ENCODE measurements at regions not wholly inside any gene's neighbourhood (a gene's known extent, or its start where the extent isn't known, plus 50 kb on each side); places are given as distances from the start of the nearest gene placed in this dataset.
"Not testable (repeated sequence)": the region's sequence is repeated elsewhere in the genome, so short reads cannot be mapped to it uniquely, and the experiment has no call there.

DNA sequence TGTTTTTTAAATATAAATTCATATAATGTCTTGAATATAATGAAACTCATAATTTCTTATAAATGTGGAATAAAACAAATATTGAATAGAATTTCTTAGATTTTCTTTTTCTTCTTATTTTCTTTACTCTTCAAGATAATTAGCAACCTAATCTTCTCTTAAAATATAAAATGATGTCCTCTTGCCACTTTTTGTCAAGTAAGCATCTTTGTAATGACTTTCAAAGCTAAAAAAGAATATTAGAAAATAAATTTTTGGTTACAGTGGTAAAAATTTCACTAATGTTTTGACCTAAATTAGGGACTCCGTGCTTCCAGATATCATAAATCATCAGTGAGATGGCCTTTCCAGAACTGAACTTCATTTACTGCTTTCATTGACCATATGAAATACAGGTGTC lies 846.4 kb downstream of the FRK start:
- no peak for DNase-seq

DNA sequence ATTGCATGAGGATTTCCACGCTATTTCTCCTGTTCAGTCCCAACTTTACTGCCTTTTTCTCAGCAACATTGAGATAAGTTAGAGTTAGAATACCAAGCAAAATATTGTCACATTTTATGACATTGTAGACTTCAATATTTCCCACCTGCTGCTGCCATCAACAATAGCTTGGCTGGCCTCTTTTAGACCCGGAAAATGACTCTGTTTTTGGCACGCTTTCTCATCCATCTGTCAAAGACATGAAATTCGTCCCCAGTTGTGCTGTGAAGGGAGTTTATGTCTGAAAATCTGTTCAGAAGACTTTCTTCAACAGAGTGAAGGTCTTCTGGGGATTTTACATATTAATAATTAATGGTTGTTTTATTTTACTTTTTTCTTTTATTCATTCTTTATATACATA lies 857.3 kb downstream of the FRK start:
- no peak for DNase-seq

GRCh38 chr6:115194981-115195638 lies 852.3 kb upstream of the HS3ST5 start:
- no peak for DNase-seq

GRCh38 chr6:115191989-115192388 lies 849.2 kb upstream of the HS3ST5 start:
- DNase-seq = no peak

- DNase-seq = no peak
Observed at GRCh38 chr6:115190534-115190933, 847.7 kb upstream of the HS3ST5 start.

- not testable (repeated sequence) for DNase-seq
Observed at GRCh38 chr6:115175456-115175855, 832.6 kb upstream of the HS3ST5 start.

DNA sequence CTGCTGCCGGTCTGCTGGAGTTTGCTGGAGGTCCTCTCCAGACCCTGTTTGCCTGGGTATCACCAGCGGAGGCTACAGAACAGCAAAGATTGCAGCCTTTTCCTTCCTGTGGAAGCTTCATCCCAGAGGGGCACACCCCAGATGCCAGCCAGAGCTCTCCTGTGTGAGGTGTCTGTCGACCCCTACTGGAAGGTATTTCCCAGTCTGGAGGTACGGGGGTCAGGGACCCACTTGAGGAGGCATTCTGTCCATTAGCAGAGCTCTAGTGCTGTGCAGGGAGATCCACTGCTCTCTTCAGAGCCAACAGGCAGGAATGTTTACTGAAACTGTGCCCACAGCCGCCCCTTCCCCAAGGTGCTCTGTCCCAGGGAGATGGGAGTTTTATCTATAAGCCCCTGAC lies 823.1 kb upstream of the HS3ST5 start:
- not testable (repeated sequence) for DNase-seq

DNA sequence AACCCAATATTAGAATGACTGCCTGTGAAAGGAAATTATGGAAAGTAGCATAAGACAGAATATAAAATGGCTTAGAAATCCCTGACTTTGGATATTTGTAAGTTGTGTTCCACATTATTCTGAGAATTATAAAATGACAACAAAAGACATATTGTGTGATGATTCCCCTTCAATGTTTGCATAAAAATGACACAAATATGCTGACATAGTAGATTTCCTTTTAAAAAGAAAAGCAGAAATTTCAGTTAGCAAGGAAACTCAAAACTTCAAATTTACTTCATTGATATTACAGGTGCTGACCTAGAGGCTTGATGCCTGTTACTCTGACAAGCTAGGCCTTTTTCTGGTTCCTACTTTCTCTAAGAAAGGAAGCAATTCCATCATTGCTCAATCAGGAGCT lies 816.9 kb upstream of the HS3ST5 start:
- no peak for DNase-seq

DNA sequence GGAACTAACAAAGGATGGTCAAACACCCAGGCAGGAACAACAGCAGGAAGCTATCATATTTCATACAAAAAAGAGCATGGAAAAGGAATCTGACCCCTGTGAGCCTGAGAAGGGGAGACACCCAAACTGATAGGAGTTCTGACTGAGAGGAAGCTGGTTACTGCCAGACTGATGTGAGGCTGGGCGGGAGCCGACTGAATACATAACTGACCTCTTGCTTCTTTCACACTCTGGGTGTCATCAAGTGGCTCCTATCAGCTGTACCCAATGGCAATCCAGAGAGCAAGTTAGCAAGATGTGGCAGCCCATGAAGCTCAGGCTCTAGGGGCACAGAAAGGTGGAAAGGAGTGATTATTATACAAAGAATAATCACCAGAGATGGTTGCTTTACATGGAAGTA lies 795.1 kb upstream of the HS3ST5 start:
- DNase-seq = no peak

DNA sequence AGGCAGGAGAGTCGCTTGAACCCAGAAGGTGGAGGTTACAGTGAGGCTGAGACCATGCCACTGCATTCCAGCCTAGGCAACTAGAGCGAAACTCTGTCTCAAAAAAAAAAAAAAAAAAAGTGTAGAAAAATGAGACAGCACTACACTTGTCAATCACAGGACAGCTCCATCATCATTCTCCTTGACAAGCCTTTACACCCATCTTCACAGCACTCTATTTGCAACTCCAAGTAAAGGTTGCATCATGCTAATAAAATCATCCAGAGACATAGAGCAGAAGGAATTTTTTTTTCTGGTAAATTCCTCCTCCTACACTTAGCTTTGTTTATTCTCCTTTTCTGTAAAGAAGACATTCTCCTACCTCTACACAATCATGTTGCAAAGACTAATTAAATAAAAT lies 791.0 kb upstream of the HS3ST5 start:
- no peak for DNase-seq

GRCh38 chr6:115131709-115132490 lies 789.1 kb upstream of the HS3ST5 start:
- DNase-seq = no peak

DNA sequence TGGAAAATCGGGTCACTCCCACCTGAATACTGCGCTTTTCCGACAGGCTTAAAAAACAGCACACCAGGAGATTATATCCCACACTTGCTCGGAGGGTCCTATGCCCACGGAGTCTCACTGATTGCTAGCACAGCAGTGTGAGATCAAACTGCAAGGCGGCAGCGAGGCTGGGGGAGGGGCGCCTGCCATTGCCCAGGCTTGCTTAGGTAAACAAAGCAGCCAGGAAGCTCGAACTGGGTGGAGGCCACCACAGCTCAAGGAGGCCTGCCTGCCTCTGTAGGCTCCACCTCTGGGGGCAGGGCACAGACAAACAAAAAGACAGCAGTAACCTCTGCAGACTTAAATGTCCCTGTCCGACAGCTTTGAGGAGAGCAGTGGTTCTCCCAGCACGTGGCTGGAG lies 778.7 kb upstream of the HS3ST5 start:
- not testable (repeated sequence) for DNase-seq

GRCh38 chr6:115120391-115120790 lies 777.6 kb upstream of the HS3ST5 start:
- DNase-seq = no peak

DNA sequence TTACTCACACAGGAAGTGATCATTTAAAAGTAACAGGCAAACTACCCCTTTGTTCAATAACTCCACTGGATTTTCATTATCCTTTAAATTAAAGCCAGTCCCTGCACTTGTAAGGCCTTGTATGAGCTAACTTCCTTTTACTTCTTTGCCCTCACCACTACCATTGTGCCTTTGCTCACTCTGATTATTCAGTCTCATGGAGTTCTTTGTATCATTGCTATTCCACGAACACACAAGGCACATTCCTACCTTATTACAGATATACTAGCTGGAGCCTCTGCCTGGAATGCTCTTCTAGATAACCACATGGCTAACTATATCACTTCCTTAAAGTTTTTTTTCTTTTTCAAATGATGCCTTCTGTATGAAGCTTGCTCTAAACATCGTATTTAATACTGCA lies 748.6 kb upstream of the HS3ST5 start:
- no peak for DNase-seq

DNA sequence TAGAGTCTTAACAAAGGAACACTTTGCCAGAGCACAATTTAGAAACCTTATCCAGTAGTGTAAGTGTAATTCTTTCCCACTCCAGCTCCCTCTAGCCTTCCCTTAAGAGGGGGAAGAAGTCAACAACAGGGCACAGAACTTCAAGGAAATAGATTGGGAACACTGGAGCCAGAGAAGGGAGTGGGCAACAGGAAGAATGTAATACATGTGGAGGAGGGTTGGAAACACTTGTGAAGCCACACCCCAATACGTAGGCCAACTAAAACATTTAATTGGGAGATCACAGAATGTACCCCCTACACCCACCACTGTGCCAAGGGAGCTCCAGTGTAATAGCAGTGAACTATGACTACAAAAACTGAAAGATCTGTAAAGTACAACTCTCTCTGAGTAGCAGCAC lies 735.7 kb upstream of the HS3ST5 start:
- DNase-seq = no peak

DNA sequence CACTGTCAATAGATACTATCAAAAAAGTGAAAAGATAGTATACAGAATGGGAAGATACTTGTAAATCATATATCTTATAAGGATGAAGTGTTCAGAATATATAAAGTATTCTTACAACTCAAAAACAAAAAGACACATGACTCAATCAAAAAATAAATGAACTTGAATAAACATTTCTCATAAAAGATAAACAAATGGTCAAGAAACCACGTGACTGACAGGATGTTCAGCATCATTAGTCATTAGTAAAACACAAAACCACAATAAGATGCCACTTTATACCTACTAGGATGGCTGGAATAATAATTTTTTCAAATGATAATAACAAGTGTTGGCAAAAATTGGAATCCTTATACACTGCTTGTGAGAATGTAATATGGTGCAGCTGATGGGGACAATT lies 729.1 kb upstream of the HS3ST5 start:
- DNase-seq = no peak

DNA sequence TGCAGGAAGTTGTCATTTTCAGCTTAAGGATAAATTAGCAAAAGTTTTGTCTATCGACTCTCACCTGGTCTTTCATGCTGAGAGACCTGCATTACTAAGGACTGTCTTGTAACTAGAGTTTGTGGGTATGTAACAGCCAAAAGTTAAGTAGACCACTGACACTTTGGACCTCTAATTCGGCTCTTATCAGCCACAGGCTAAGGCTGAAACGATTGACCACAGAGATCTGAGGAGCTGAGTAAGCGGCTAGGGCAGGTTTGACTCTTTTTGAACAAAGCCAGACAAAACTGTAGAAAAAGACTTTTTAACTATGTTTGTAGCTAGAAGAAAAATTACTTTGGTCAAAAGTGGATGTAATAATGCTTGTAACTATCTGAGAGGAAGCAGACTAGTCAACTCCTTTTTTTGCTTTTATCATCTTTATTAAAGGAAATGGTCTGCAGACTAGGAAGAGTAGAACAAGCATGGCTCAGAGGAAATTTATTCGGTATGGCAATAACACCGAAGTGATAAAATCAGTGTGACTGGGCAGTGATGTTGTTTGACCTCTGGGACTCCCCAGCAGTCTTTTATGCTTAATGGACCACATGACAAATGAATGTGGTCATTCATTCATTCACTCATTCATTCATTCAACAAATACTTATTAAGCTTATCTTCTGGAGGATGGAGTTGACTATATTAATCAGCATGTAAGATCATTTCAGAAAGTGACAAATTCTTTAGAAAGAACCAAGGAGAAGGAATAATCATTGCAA lies 725.0 kb upstream of the HS3ST5 start:
- DNase-seq = no peak

- no peak for DNase-seq
Observed at GRCh38 chr6:115064680-115065079, 721.9 kb upstream of the HS3ST5 start.

DNA sequence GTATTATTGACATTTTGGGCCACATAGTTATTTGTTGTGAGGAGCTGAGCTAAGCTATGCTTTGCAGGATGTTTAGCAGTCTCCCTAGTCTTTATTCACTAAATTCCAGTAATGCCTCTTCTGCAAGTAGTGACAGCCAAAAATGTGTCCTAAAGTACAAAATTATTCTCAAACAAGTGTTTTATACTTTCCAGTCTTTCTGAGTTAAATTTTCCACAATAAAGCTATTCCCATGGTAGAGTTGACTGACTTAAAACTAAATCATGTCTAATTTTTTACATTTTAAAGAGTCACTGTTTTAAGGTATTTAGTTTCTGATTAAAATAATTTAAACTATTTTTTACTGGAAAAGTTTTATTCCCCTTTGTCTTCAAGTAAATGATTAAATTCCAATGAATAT lies 717.8 kb upstream of the HS3ST5 start:
- DNase-seq = no peak

DNA sequence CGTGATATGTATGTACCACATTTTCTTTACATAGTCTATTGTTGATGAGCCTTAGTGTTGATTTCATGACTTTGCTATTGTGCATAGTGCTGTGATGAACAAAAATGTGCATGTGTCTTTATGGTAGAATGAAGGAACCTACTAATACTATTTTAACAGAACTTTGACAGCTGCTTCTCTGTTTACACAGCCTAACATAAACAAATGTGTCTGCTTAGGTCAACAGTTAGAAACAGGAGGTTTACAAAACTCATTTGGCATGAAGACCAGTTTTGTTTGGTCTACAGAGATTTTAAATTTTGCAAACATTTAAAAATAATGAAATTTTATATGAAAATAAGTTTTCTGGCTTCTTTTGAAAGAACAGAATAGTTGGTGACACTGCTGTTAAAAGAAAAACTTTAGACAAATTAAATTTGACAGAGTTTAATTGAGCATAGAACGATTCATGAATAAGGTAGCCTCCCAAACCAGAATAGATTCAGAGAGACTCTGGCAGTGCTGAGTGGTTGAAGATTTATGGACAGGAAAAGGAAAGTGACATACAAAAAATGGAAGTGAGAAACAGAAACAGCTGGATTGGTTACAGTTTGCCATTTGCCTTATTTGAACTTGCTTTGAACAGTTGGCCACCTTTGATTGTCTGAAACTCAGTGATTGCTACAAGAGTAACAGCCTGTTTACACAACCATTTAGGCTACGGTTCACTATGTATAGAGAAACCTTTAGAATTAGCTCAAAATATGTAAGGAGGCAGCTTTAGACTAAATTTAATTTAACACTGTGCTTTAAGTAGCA lies 715.8 kb upstream of the HS3ST5 start:
- no peak for DNase-seq

GRCh38 chr6:115055579-115055978 lies 712.8 kb upstream of the HS3ST5 start:
- DNase-seq = no peak

GRCh38 chr6:115054242-115054641 lies 711.4 kb upstream of the HS3ST5 start:
- not testable (repeated sequence) for DNase-seq
